ENCODE measurements at regions not wholly inside any gene's neighbourhood (a gene's known extent, or its start where the extent isn't known, plus 50 kb on each side); places are given as distances from the start of the nearest gene placed in this dataset.
A peak's percentile ranks its signal among the peaks of the same experiment; 100 is the strongest.
"Not testable (repeated sequence)": the region's sequence is repeated elsewhere in the genome, so short reads cannot be mapped to it uniquely, and the experiment has no call there.

DNA sequence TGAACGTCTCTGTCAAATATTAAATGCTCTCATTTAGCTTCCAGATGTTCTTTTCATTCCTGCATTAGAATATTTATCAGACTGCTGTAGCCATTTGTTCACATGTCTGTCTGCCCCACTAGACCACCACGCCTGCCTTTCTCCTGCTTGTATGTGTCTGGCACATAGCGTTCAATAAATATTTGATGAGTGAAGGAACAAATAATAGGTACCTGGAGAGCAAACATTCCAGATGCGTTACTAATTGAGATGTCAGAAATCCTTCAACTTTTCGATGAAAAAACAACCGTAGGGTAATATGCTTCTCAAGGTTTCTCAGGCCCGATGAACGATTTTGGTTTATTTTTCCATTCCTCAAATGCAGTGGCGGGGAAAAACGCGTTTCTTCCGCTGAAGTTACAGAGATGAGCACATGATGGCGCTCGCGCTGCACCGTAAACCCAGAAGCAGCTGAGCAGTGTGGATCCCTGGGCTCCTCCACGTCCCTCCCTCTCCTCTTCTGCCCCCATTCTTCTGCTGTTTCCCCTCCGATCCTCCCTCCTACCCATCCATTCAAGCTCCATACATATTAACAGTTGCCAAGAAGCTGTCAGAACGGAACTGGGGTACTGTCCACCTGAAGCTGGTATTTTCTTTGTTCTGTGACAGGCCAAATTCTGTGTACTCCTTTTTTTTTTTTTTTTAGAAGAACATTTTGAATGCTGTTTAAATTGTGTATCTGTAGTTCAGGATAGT, 245.4 kb downstream of the MPDZ start:
- in situ Hi-C loops (cut with MboI) = no loop called here
- peak overlapping the region; percentile 63 for H3K4me3 ChIP-seq

DNA sequence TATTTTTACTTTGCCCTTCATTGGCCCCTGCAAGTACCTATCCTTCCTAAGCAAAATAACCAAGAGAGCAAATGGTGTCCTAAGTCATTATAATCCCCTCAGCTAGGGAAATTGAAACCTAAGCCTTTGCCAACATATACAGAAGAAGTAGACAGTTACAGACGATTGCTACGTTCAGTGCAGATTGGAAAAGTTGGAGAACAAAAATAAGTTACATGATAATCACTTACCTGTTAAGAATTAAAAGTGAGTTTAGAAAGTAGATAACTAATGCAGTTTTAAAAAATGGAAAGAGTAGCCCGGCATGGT, 244.8 kb downstream of the MPDZ start:
- no peaks in the 10 kb centered on the region for H3K9me2 ChIP-seq (ENCODE audit: insufficient read depth)
- peak overlapping the region; percentile 74 for H2AFZ ChIP-seq
- WGBS, 2 experiments (ENCODE audit: low coverage in 1 of 2, low lambda C conversion rate in 2 of 2, missing lambda C conversion rate in 2 of 2) = 37% methylated on average over 3 of the region's 3 CpGs
- peak overlapping the region; percentile 63 for H3K4me3 ChIP-seq
- H3K4me1 ChIP-seq (ENCODE audit: insufficient read depth) = 0 out of 2 replicates have a peak, but pooled peaks cover 4% of the 10 kb centered on the region
- peak overlapping the region; percentile 66 for H3K4me2 ChIP-seq (ENCODE audit: unreplicated experiment)
- H3K27me3 ChIP-seq (replicated peaks; ENCODE audit: insufficient read depth) = no peaks in the 10 kb centered on the region
- TF ChIP-seq EZH2phosphoT487 (IDR thresholded peaks at IDR 0.05; ENCODE audit: insufficient read depth, low read depth) = no peak
- no peak for TF ChIP-seq EZH2 (IDR thresholded peaks at IDR 0.05; ENCODE audit: insufficient read depth, poor library complexity, severe bottlenecking)
- no peaks in the 10 kb centered on the region for H3F3A ChIP-seq (ENCODE audit: insufficient read depth)
- H3K9ac ChIP-seq = 0 out of 2 replicates have a peak overlapping the region, but pooled peaks have one; percentile 25
- H3K36me3 ChIP-seq (ENCODE audit: low read depth) = no peaks in the 10 kb centered on the region
- DNase-seq = no peak
- in situ Hi-C loops (cut with MboI) = no loop called here
- H3K79me2 ChIP-seq (ENCODE audit: insufficient read depth) = no peaks in the 10 kb centered on the region
- no peaks in the 10 kb centered on the region for H3K9me3 ChIP-seq (ENCODE audit: low read depth)
- H4K20me1 ChIP-seq (ENCODE audit: insufficient read depth) = no peaks in the 10 kb centered on the region
- H3K27ac ChIP-seq = no peak overlapping the region

More for the DNA sequence above, 245.4 kb downstream of the MPDZ start:
- WGBS, 2 experiments (ENCODE audit: low coverage in 1 of 2, low lambda C conversion rate in 2 of 2, missing lambda C conversion rate in 2 of 2) = 15 to 16% methylated on average over 19 of the region's 19 CpGs
- H3K27me3 ChIP-seq (replicated peaks; ENCODE audit: insufficient read depth) = no peaks in the 10 kb centered on the region
- H3K9me3 ChIP-seq (ENCODE audit: low read depth) = no peaks in the 10 kb centered on the region
- no peak for TF ChIP-seq EZH2 (IDR thresholded peaks at IDR 0.05; ENCODE audit: insufficient read depth, poor library complexity, severe bottlenecking)
- TF ChIP-seq EZH2phosphoT487 (IDR thresholded peaks at IDR 0.05; ENCODE audit: insufficient read depth, low read depth) = no peak
- H4K20me1 ChIP-seq (ENCODE audit: insufficient read depth) = no peaks in the 10 kb centered on the region
- 0 out of 2 replicates have a peak, but pooled peaks cover 4% of the 10 kb centered on the region for H3K4me1 ChIP-seq (ENCODE audit: insufficient read depth)
- H2AFZ ChIP-seq = peak overlapping the region; percentile 74
- H3F3A ChIP-seq (ENCODE audit: insufficient read depth) = no peaks in the 10 kb centered on the region
- H3K9ac ChIP-seq = peak overlapping the region; percentile 25; the same call in 1 of the 2 replicates
- peak; percentile 78 for DNase-seq
- no peak overlapping the region for H3K27ac ChIP-seq
- H3K79me2 ChIP-seq (ENCODE audit: insufficient read depth) = no peaks in the 10 kb centered on the region
- peak overlapping the region; percentile 66 for H3K4me2 ChIP-seq (ENCODE audit: unreplicated experiment)
- no peaks in the 10 kb centered on the region for H3K36me3 ChIP-seq (ENCODE audit: low read depth)
- H3K9me2 ChIP-seq (ENCODE audit: insufficient read depth) = no peaks in the 10 kb centered on the region

GRCh38 chr9:13035822-13036221, 243.7 kb downstream of the MPDZ start:
- no peaks in the 10 kb centered on the region for H3K9me3 ChIP-seq (ENCODE audit: low read depth)
- no peaks in the 10 kb centered on the region for H3K9me2 ChIP-seq (ENCODE audit: insufficient read depth)
- H3K36me3 ChIP-seq (ENCODE audit: low read depth) = no peaks in the 10 kb centered on the region
- 0 out of 2 replicates have a peak, but pooled peaks cover 4% of the 10 kb centered on the region for H3K4me1 ChIP-seq (ENCODE audit: insufficient read depth)
- no peaks in the 10 kb centered on the region for H3F3A ChIP-seq (ENCODE audit: insufficient read depth)
- no peak overlapping the region for H3K4me2 ChIP-seq (ENCODE audit: unreplicated experiment)
- no peak overlapping the region for H3K27ac ChIP-seq
- H3K4me3 ChIP-seq = no peak overlapping the region
- H3K79me2 ChIP-seq (ENCODE audit: insufficient read depth) = no peaks in the 10 kb centered on the region
- no peak overlapping the region for H3K9ac ChIP-seq
- no peak for TF ChIP-seq EZH2phosphoT487 (IDR thresholded peaks at IDR 0.05; ENCODE audit: insufficient read depth, low read depth)
- no peak for TF ChIP-seq EZH2 (IDR thresholded peaks at IDR 0.05; ENCODE audit: insufficient read depth, poor library complexity, severe bottlenecking)
- in situ Hi-C loops (cut with MboI) = no loop called here
- no peaks in the 10 kb centered on the region for H3K27me3 ChIP-seq (replicated peaks; ENCODE audit: insufficient read depth)
- peak; percentile 19 for DNase-seq
- no peak overlapping the region for H2AFZ ChIP-seq
- no peaks in the 10 kb centered on the region for H4K20me1 ChIP-seq (ENCODE audit: insufficient read depth)

- H3K9me2 ChIP-seq (ENCODE audit: insufficient read depth); H3K9me3 ChIP-seq (ENCODE audit: low read depth); H3K4me1 ChIP-seq (ENCODE audit: insufficient read depth); H3K4me2 ChIP-seq (ENCODE audit: unreplicated experiment); H3K9ac ChIP-seq; H3K27me3 ChIP-seq (replicated peaks; ENCODE audit: insufficient read depth); H3K36me3 ChIP-seq (ENCODE audit: low read depth); in situ Hi-C loops (cut with MboI); DNase-seq; H4K20me1 ChIP-seq (ENCODE audit: insufficient read depth); H3K27ac ChIP-seq; H3F3A ChIP-seq (ENCODE audit: insufficient read depth); H3K4me3 ChIP-seq; H2AFZ ChIP-seq; H3K79me2 ChIP-seq (ENCODE audit: insufficient read depth): not testable (repeated sequence)
- 85 to 90% methylated on average over 24 to 27 of the region's 27 CpGs for WGBS, 2 experiments (ENCODE audit: low coverage in 1 of 2, low lambda C conversion rate in 2 of 2, missing lambda C conversion rate in 2 of 2)
Observed at GRCh38 chr9:13037808-13038207, 241.7 kb downstream of the MPDZ start.
